ENCODE measurements at regions not wholly inside any gene's neighbourhood (a gene's known extent, or its start where the extent isn't known, plus 50 kb on each side); places are given as distances from the start of the nearest gene placed in this dataset.

- TF ChIP-seq POLR2AphosphoS5 (IDR thresholded peaks at IDR 0.05) (no peak), CTCF (IDR thresholded peaks at IDR 0.05) (no peak)
Observed at GRCh38 chr2:133814890-133815289, 246.6 kb upstream of the NCKAP5 start.

All from esophagus muscularis mucosa (tissue), 3 donors.